Spleen (tissue), 7 donors: ENCODE measurements at regions not wholly inside any gene's neighbourhood (a gene's known extent, or its start where the extent isn't known, plus 50 kb on each side); places are given as distances from the start of the nearest gene placed in this dataset.

ENCODE experiments used
- CTCF ChIP-seq, 11 experiments: fragments of 200-600 bp in 7 of 11; fragments of 450-650 bp in 4 of 11; sonication (generic) in 4 of 11; IDR thresholded peaks in 8 of 11; conservative IDR thresholded peaks in 3 of 11; 1 replicate in 7 of 11; 2 replicates in 4 of 11; pipeline versions ENCODE4 v1.4.0 to v1.8.0; 2016 to 2021; ENCODE audit warnings: antibody characterized with exemption in 11 of 11, inconsistent platforms in 4 of 11, mild to moderate bottlenecking in 1 of 11
- POLR2A ChIP-seq, 3 donors: fragments of 450-650 bp; IDR thresholded peaks; one replicate each; pipeline ENCODE4 v1.5.1; 2017; ENCODE audit warnings: antibody characterized with exemption in 3 of 3, mild to moderate bottlenecking in 1 of 3
- POLR2AphosphoS5 ChIP-seq, 3 donors: sonication (generic); formaldehyde crosslinking; IDR thresholded peaks; one replicate each; pipeline ENCODE4 v1.5.1; 2017; ENCODE audit warnings: antibody characterized with exemption in 3 of 3
- donor health status: DM: no; HTN: no; CAD: no; lungs with moderate emphysema.
- donor health status: DM: no; HTN: no; CAD: no.
- donor health status: DM: no; HTN: no; CAD: no.

- no peak for TF ChIP-seq CTCF (IDR thresholded peaks at IDR 0.05 in 8 of 11, conservative IDR thresholded peaks at IDR 0.05 in 3 of 11)
- no peak for TF ChIP-seq POLR2A (IDR thresholded peaks at IDR 0.05)
- no peak for TF ChIP-seq POLR2AphosphoS5 (IDR thresholded peaks at IDR 0.05)
Measured at GRCh38 chr2:747762-748351, 70.7 kb upstream of the TMEM18 start.
